ENCODE measurements at regions not wholly inside any gene's neighbourhood (a gene's known extent, or its start where the extent isn't known, plus 50 kb on each side); places are given as distances from the start of the nearest gene placed in this dataset.

- TF ChIP-seq EZH2 (IDR thresholded peaks at IDR 0.05; ENCODE audit: insufficient read depth, poor library complexity, severe bottlenecking) (no peak), EZH2phosphoT487 (IDR thresholded peaks at IDR 0.05; ENCODE audit: insufficient read depth, low read depth) (no peak)
Observed at GRCh38 chr18:33854827-33855139, 276.8 kb downstream of the ASXL3 start.
